ENCODE measurements at regions not wholly inside any gene's neighbourhood (a gene's known extent, or its start where the extent isn't known, plus 50 kb on each side); places are given as distances from the start of the nearest gene placed in this dataset.

DNA sequence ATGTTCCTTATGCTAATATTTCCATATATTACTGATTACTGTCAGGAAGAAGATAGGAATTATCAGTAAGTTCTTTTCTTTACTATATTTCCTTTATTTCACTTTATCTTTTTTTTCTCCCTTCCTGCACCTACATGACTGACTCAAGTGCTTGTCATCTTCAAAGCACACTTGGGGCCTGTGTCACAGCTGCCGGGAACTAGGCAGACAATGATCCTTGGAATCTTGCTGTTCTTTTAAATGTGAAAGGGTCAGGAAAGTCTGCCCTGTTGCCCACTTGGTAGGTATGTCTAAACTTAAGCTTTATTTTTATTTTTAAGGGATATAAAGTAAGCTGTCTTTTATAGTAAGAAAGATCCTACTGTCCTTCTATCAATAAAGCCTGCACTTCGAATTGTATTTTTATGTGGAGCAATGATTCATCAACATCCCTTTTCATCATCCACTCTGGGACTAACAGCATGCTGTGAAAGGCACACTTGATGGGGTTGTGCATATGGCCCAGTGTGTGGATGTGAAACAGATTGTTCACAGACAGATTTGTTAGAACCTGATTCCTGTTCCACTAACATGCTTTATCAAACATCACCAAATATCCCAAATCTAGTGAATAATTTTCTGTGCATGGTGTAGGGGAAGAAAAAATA is 556.9 kb downstream of the DNAJB9 start:
- no peaks in the 10 kb centered on the region for H3K27me3 Mint-ChIP-seq
- peaks cover 6% of the 10 kb centered on the region for H3K9me3 Mint-ChIP-seq
- DNase-seq: no peak
- H3K36me3 Mint-ChIP-seq (ENCODE audit: low read depth): no peaks in the 10 kb centered on the region
- H3K4me1 Mint-ChIP-seq (ENCODE audit: low read depth): no peaks in the 10 kb centered on the region
- H3K4me3 Mint-ChIP-seq: no peak overlapping the region
- no peak overlapping the region for H3K27ac Mint-ChIP-seq

DNA sequence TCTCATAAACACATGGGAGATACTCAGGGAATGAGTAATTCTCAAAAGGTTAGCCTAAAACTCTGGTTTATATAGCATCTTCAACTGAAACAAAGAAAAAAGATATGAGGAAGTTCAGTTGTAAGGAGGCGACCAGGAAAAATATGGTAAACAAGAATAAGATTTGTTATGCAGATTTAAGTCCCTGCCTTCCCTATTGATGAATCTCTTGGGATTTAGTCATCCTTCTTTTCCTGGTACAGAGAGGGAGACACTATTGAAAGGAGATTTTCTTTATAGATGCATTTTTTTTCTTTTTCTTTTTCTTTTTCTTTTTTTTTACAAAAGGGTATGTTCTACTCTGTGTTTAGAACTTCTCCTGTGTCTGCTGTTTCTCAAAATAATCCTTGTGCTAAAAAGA is 557.5 kb downstream of the DNAJB9 start:
- Mint-ChIP-seq H3K4me1 (ENCODE audit: low read depth) (no peaks in the 10 kb centered on the region), H3K9me3 (peaks cover 6% of the 10 kb centered on the region), H3K4me3 (no peak overlapping the region), H3K27me3 (no peaks in the 10 kb centered on the region), H3K36me3 (ENCODE audit: low read depth) (no peaks in the 10 kb centered on the region), H3K27ac (no peak overlapping the region)
- DNase-seq: no peak

DNA sequence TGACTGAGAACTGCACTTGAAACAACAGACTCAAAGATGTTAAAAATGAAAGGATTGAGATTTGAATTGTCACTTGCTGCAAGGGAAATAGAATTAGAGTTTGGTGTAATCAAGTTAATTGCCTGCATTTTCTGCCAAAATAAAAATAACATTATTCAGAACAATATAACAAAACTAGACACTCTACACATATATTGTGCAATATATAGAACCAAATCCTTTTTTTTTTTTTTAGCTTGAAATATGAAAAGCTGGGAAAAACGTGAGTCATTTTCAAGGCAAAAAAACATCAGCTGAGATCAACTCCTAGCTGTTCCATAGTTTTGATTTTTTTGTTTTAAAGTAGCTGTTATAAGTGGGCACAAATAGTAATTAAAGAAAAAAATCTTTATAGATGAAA is 561.5 kb downstream of the DNAJB9 start:
- Mint-ChIP-seq H3K4me3 (no peak overlapping the region), H3K27ac (no peak overlapping the region), H3K4me1 (ENCODE audit: low read depth) (no peaks in the 10 kb centered on the region), H3K9me3 (peaks cover 21% of the 10 kb centered on the region), H3K36me3 (ENCODE audit: low read depth) (no peaks in the 10 kb centered on the region), H3K27me3 (no peaks in the 10 kb centered on the region)
- DNase-seq: no peak

DNA sequence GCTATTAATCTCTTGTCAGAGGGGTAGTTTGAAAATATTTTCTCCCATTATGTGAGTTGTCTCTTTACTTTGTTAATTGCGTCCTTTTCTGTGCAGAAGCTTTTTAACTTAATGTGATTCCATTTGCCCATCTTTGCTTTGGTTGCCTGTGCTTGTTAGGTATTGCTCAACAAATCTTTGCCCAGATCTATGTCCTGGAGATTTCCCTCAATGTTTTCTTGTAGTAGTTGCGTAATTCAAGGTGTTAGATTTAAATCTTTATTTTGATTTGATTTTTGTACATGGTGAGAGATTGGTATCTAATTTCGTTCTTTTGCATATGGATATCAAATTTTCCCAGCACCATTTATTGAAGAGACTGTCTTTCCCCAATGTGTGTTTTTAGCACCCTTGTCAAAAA is 567.2 kb downstream of the DNAJB9 start:
- Mint-ChIP-seq H3K27me3 (no peaks in the 10 kb centered on the region), H3K4me1 (ENCODE audit: low read depth) (no peaks in the 10 kb centered on the region), H3K36me3 (ENCODE audit: low read depth) (no peaks in the 10 kb centered on the region), H3K4me3 (no peak overlapping the region), H3K27ac (no peak overlapping the region), H3K9me3 (peaks cover 28% of the 10 kb centered on the region)
- no peak for DNase-seq

DNA sequence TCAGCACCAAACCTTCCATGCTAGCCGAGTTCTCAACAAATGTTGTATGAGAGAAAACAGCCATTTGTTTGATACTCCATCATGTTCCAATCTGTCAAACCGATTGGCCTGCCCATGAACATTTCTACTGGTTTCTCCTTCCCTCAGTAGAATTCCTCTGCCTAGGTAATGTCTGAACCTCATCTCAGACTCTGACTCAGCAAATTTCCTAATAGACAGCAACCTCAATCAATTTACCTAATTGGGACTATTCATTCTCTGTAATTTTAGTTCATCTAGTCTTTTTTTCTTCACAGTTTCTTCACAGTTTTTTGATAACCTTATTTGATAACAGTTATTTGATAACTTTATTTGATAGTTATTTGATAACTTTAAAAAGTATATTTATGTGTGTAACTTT is 585.1 kb downstream of the DNAJB9 start:
- no peaks in the 10 kb centered on the region for H3K4me1 Mint-ChIP-seq (ENCODE audit: low read depth)

DNA sequence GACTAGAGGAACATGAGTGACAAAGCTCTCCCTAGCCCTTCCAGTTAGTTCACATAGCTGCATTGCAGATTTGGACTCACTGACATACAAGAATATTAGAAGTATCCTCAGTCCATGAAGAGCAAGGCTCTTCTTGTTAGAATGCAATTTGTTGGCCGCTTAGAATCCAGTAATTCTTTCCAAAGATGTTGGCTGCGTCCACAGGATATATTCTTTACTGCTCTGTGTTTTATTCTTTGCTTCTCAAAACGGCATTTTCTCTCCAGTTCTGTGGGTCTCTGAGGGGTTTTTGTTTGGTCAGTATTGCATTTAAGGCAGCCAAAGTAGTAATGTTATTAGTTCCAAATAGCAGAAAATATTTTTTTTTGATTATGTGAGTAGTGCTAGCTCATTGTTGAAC is 588.6 kb downstream of the DNAJB9 start:
- Mint-ChIP-seq H3K27me3 (no peaks in the 10 kb centered on the region), H3K27ac (no peak overlapping the region), H3K36me3 (ENCODE audit: low read depth) (no peaks in the 10 kb centered on the region), H3K9me3 (peaks cover 9% of the 10 kb centered on the region), H3K4me3 (no peak overlapping the region), H3K4me1 (ENCODE audit: low read depth) (no peaks in the 10 kb centered on the region)
- DNase-seq: no peak

More for the DNA sequence above, 585.1 kb downstream of the DNAJB9 start:
- Mint-ChIP-seq H3K27me3 (no peaks in the 10 kb centered on the region), H3K36me3 (ENCODE audit: low read depth) (no peaks in the 10 kb centered on the region), H3K9me3 (peaks cover 16% of the 10 kb centered on the region), H3K4me3 (no peak overlapping the region), H3K27ac (no peak overlapping the region)
- DNase-seq: no peak

DNA sequence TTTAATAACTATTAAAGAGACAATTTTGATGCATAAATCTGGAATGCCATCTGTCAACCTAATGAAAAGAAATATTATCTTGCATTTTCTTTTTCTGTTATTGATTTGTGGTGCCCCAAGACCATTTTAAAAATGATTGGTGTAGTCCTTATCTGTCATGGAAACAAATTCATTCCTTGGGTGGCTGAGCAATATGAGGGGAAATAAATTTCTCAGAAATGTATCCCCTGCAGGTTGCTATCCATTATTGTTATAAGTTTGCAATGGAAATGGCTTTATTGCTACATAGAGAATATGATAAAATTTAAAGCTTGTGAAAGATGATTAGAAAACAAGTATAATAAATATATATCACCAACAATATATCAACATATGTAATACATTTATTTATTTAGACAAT is 607.0 kb downstream of the DNAJB9 start:
- no peak overlapping the region for H3K27ac Mint-ChIP-seq
- no peak for DNase-seq
- H3K27me3 Mint-ChIP-seq: no peaks in the 10 kb centered on the region
- H3K9me3 Mint-ChIP-seq: no peaks in the 10 kb centered on the region
- no peaks in the 10 kb centered on the region for H3K36me3 Mint-ChIP-seq (ENCODE audit: low read depth)
- H3K4me3 Mint-ChIP-seq: no peak overlapping the region
- H3K4me1 Mint-ChIP-seq (ENCODE audit: low read depth): no peaks in the 10 kb centered on the region

DNA sequence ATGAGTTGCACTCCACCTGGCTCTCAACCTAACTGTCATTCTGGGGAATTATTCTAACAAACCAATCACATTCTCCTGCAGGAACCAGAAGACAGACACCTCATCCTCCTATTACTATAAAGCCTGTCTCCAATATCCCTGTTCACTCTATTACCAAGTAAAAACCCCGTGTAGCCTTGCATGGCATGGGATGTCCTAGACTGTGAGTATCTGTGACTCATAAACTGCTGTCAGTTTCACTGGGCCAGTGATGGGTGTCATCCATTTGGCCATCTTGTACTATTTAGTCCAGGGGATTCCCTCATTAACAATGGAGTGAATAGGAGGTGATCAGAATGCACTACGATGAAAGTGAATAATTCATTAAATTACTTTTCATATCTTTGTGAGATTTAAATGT is 608.7 kb downstream of the DNAJB9 start:
- DNase-seq: no peak
- Mint-ChIP-seq H3K9me3 (no peaks in the 10 kb centered on the region), H3K4me1 (ENCODE audit: low read depth) (no peaks in the 10 kb centered on the region), H3K27ac (no peak overlapping the region), H3K4me3 (no peak overlapping the region), H3K27me3 (no peaks in the 10 kb centered on the region), H3K36me3 (ENCODE audit: low read depth) (no peaks in the 10 kb centered on the region)

DNA sequence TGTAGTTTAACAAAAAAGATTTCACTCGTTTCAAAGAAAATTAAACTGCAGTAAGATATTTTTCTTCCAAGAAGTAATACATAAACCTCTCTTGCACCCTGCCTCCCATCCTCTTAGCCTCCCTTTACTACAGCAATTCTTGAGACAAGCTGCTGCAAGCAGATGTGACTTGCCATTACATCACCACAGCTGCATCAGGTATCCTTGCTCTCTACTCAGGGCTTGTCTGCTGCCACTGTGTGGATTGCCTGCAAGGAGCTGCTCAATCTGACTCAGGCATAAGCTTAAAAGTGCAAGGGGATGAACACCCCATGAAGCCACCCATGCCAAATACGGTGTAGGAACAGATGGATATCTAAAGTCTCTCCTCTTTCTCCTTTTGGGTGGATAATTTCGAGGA is 609.9 kb downstream of the DNAJB9 start:
- Mint-ChIP-seq H3K27ac (no peak overlapping the region), H3K36me3 (ENCODE audit: low read depth) (no peaks in the 10 kb centered on the region), H3K27me3 (no peaks in the 10 kb centered on the region), H3K4me1 (ENCODE audit: low read depth) (no peaks in the 10 kb centered on the region), H3K9me3 (peaks cover 3% of the 10 kb centered on the region), H3K4me3 (no peak overlapping the region)
- DNase-seq: no peak

DNA sequence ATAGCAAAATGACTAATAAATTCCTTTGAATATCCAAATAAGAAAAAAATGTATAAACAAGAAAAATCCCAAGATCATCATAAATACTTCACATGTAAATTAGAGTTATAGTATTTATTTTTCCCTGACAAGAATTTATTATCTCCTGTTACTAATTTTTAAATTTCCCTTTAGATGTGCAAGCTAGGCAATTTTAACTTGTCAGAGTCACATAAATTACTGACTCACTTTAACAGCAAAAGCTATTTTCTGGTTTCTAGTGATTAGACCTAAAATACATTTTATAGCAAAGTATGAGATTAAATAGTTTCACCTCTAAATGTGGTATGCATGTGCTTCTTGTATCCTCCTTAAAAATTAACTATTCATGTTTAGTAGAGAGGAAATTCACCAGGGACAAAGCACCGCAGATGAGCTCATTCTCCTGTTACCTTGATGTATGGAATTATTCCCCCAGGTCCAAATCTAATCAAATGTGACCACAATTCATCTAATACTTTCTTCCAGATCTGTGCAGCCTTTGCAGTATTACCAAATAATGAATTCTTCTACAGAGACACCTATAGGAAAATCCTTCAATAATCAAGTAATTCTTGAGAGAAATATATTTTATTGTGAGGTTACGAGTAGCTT is 621.2 kb downstream of the DNAJB9 start:
- no peak for DNase-seq
- Mint-ChIP-seq H3K4me1 (ENCODE audit: low read depth) (no peaks in the 10 kb centered on the region), H3K9me3 (peaks cover 15% of the 10 kb centered on the region), H3K4me3 (no peak overlapping the region), H3K27ac (no peak overlapping the region), H3K36me3 (ENCODE audit: low read depth) (no peaks in the 10 kb centered on the region), H3K27me3 (no peaks in the 10 kb centered on the region)

DNA sequence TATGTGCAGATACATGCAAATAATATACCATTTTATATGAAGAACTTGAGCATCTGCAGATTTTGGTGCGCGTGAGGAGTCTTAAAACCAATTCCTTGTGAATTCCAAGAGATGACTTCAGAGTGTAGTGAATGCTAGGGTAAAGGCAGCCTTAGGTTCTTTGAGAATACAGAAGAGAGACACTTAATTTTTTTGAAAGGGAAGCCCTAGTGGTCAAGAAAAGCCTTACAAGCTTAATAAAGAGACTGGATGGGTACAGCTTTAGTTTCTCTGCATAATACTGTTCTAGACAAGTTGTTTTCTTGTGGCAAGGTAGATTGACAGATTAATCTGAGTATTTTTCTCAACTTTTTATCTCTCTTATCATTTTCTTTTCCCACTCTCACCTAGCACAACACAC is 636.5 kb downstream of the DNAJB9 start:
- no peaks in the 10 kb centered on the region for H3K36me3 Mint-ChIP-seq (ENCODE audit: low read depth)
- H3K27me3 Mint-ChIP-seq: no peaks in the 10 kb centered on the region
- DNase-seq: no peak
- H3K4me1 Mint-ChIP-seq (ENCODE audit: low read depth): no peaks in the 10 kb centered on the region
- H3K27ac Mint-ChIP-seq: no peak overlapping the region
- H3K4me3 Mint-ChIP-seq: no peak overlapping the region
- H3K9me3 Mint-ChIP-seq: peaks cover 27% of the 10 kb centered on the region

DNA sequence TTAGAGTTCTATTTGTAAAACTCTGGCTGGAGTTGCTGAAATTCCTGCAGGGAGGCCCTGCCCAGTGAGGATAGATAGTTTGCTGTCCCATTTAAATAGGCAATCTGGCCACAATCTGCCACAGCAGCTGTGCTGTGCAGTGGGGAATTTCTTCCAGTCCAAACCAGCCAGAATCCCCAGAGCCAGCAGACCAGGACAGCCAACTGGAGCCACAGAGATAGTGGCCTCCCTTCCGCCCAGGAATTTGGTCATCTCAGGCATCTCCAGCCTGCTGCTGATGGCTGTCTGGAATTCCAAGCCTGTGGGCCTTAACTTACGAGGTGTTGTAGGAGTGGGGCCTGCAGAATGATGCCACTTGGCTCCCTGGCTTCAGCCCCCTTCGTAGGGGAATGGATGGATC is 643.4 kb downstream of the DNAJB9 start:
- Mint-ChIP-seq H3K27me3 (no peaks in the 10 kb centered on the region), H3K27ac (no peak overlapping the region), H3K9me3 (peaks cover 12% of the 10 kb centered on the region), H3K36me3 (ENCODE audit: low read depth) (no peaks in the 10 kb centered on the region), H3K4me3 (no peak overlapping the region), H3K4me1 (ENCODE audit: low read depth) (no peaks in the 10 kb centered on the region)
- no peak for DNase-seq

DNA sequence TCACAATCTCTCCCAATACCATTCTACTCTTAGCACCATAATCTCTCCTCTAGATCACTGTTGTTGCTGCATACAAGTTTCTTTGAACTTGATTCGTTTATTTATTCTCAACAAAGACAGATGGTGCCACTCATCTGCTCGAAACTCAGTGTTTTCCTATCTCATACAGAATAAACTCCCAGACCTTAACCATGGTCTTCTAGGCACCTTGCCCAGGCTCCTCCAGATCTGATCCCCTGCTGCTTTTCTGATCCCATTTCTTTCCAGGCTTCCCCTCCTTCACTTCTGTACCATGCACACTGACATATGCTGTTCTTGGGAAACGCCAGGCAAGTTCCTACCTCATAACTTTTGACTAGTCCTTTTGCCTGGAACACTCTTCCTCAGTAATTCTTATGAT is 645.7 kb downstream of the DNAJB9 start:
- no peak overlapping the region for H3K4me3 Mint-ChIP-seq
- peaks cover 7% of the 10 kb centered on the region for H3K9me3 Mint-ChIP-seq
- no peaks in the 10 kb centered on the region for H3K36me3 Mint-ChIP-seq (ENCODE audit: low read depth)
- no peak for DNase-seq
- H3K4me1 Mint-ChIP-seq (ENCODE audit: low read depth): no peaks in the 10 kb centered on the region
- no peaks in the 10 kb centered on the region for H3K27me3 Mint-ChIP-seq
- H3K27ac Mint-ChIP-seq: no peak overlapping the region

DNA sequence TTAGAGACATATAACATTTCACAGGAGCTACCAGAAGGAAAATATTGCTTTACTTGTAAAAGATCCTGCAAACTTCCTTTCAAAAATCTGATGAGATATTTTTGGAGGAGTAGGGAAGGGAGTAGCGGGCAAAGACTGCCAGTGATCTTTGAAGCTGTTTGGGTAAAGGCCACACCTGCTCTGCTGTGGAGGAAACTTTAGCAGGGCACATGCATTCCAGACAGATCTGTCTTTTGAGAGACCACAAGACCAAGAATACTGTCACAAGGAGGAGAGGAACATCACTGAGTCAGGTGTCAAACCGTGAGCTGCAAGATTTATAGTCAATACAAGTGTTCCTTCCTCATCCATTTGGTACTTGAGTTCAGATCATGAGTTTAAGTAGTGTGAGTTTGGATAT is 654.4 kb downstream of the DNAJB9 start:
- H3K4me3 Mint-ChIP-seq: no peak overlapping the region
- no peaks in the 10 kb centered on the region for H3K4me1 Mint-ChIP-seq (ENCODE audit: low read depth)
- H3K27me3 Mint-ChIP-seq: no peaks in the 10 kb centered on the region
- no peak for DNase-seq
- H3K36me3 Mint-ChIP-seq (ENCODE audit: low read depth): no peaks in the 10 kb centered on the region
- no peak overlapping the region for H3K27ac Mint-ChIP-seq
- H3K9me3 Mint-ChIP-seq: peaks cover 5% of the 10 kb centered on the region

DNA sequence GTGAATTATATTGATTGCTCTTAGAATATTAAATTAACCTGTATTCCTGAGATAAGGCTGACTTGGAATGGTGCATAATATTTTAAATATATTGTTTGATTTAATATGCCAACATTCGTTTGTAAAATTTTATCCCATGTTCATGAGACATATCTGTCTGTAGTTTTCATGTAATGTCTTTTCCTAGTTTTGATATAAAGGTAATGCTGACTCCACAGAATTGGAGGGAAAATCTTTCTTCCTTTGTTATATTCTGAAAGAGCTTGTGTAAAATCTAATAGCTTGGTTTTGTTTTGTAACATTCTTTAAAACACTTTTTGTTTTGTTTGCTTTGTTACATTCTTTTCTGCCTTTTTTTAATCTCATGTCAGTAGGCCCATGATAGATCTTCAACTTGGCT is 657.0 kb downstream of the DNAJB9 start:
- Mint-ChIP-seq H3K36me3 (ENCODE audit: low read depth) (no peaks in the 10 kb centered on the region), H3K9me3 (peaks cover 4% of the 10 kb centered on the region), H3K27ac (no peak overlapping the region), H3K4me3 (no peak overlapping the region), H3K27me3 (no peaks in the 10 kb centered on the region), H3K4me1 (ENCODE audit: low read depth) (no peaks in the 10 kb centered on the region)
- DNase-seq: no peak

DNA sequence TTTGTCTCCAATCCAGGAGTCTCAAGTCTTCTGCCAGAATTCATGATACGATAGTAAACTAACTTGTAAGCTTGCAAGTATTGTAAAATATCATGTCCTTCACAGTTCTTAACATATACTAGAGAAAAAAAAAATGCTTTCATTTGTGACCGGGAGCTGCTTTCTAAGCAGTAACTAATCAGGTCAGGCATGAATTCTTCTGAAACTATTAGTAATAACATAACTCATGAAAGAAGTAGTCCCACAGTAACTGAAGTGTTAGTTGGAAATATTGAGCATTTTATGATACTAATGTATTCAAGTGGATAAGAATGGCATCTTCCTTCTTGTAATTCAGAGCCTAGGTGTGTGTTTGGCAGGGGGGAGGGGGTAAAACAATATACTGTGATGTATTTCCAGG is 665.6 kb downstream of the DNAJB9 start:
- Mint-ChIP-seq H3K27me3 (no peaks in the 10 kb centered on the region), H3K4me3 (no peak overlapping the region), H3K36me3 (ENCODE audit: low read depth) (no peaks in the 10 kb centered on the region), H3K4me1 (ENCODE audit: low read depth) (no peaks in the 10 kb centered on the region), H3K27ac (no peak overlapping the region), H3K9me3 (peaks cover 5% of the 10 kb centered on the region)
- DNase-seq: no peak
